Fibroblast of skin of scalp (primary cell): ENCODE measurements at regions not wholly inside any gene's neighbourhood (a gene's known extent, or its start where the extent isn't known, plus 50 kb on each side); places are given as distances from the start of the nearest gene placed in this dataset.

Experiments
- DNase-seq: peaks from one replicate; pipeline ENCODE4 v3.0.0-alpha.2; 2013

DNA sequence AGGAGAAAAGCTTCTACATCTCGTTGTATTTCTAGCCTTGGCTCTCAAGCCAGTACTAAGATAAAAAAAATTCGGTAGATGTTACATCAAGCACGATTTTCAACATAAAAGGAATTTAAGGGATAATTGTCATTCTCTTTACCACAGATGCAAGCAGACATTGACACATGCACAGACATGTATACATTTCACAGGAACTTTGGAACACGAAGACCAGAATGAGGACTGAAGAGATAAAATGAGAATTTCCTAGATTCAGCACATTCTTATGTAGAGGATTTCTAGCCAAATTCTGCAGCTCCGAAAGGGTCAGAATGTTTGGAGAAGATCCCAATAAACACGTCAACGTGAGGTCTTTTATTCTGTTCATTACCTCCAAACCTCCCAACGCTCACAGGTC lies 284.5 kb upstream of the ARGLU1 start:
- no peak for DNase-seq

- DNase-seq, result peak; percentile 49
Measured at GRCh38 chr13:106850973-106851650, 283.2 kb upstream of the ARGLU1 start.

DNA sequence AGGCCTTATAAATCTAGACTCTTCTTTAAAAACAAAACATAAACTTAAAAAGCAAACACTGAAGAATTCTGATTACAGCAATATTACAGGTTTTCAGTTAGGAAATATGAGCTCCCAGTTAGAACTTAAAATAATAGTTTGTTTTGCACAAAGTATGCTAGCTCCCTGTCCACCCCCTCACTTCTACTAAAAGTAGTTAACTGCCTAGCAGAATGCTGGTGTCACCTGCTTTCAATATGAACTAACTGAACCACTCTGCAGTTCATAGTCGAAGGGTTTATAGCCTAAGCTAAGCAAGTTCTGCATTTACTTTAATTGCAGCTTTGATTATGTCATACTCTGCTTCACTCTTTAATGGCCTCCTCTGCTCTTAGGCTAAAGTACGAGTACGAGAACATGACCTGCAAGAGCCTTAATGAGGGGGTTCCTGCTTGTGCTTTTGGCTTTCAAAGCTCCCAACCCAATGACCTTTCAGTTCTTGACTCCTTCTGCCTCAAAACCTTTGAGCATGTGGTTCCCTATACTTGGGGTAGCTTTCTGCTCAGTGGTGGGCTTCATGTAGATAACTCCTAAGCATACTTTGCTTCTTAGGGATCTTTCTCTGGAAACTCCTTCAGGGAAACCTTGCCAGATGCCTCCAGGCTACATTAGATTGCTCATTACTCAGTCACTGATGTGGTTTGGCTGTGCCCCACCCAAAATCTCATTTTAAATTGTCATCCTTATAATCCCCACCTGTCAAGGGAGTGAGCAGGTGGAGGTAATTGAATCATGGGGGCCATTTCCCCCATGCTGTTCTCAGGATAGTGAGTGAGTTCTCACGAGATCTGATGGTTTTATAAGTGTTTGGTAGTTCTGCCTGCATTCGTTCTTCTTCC lies 278.9 kb upstream of the ARGLU1 start:
- no peak for DNase-seq

GRCh38 chr13:106836186-106836802 lies 268.4 kb upstream of the ARGLU1 start:
- no peak for DNase-seq

DNA sequence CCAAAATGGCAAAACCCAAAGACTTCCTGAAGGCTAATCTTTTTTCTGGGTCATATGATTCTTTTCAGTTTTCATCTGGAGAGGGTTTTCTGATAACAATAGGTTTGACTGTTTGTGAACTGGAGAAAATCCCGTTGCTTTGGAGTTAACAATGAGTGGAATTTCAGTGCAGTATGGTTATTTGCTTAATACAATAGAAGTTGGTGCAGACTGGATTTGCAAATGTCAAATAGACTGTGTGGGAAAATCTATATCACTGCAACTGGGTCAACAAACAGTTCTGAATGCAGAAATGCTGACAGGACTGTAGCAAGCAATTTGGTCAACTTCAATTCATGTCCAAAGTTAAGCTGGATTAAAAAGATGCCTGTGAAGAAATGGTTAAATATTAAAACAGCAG lies 267.5 kb upstream of the ARGLU1 start:
- DNase-seq, result no peak

DNA sequence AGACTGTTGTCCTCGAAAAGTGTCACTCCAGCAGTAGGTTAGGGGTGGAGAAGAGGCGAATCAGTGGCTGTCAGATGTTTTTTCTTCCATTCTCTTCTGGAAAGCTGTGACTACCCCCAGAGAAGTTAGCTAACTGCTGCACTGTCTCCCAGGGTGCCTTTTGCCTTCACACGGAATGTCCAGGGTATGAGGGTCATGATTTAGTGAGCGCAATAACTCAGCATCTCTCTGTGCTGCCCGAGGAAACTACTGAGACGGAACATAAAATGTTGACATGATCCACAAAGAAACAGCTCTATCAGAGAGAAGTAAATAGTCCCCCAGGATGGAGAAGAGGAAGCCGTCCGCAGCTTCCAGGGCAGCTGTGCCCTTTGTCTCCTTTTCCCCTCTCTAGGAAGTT lies 254.0 kb upstream of the ARGLU1 start:
- DNase-seq, result no peak

GRCh38 chr13:106819413-106820180 lies 251.7 kb upstream of the ARGLU1 start:
- DNase-seq, result no peak

- DNase-seq, result no peak
Measured at GRCh38 chr13:106818971-106819370, 251.0 kb upstream of the ARGLU1 start.

DNA sequence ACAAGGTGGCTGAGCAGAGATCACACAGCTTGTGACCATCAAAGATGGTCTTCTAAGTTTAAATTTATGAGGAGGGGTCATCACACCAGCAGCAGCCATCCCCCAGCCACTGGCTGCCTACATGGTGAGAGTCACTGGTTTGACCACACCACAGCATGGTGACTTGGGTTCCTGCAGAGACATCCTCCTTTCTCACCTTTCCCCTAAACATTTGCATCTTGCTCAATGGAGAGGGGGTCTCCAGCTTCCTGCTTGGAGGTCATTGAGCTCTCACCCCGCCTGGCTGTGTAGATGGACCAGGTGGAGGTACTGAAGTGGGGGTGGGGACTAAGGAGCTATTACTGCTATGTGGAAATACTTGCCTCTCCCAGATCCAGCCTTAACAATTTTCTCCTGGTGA lies 247.6 kb upstream of the ARGLU1 start:
- no peak for DNase-seq

GRCh38 chr13:106814463-106814862 lies 246.5 kb upstream of the ARGLU1 start:
- DNase-seq, result no peak

DNA sequence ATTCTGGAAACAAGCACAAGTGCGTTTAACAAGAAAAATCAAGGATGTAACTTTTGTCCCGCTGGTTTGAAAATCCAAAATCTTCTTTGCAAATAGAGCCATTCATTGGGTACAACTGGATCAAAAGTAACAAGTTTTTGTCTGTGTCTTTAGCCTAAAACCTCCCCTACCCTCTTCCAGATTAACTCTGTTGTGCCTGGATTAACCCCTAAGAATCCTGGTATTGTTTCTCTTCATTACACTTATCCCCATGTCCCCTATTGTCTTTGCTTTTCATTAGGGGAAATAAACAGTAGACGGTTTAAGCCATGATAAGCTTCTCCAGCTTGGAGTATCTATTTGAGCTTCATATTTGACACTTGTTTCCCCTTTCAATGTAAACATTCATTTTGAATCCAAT lies 242.1 kb upstream of the ARGLU1 start:
- no peak for DNase-seq

DNA sequence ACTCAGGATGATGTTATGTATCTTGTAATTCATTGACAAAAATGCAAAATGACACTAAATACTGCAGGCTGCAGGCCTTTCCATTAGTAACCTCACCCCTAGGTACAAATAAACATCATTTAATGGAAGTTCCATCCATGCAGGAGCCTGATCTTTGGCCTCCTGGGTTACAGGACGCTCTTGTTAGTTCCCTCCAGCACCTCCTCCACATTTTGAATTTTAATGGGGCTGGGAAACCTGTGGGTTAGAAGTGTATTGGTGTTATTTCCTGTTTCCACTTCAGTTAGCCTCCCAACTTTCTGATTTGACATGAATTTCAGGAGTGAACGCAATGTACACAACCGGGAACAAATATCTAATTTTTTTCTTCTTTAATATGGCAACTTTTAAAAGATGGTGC lies 237.1 kb upstream of the ARGLU1 start:
- no peak for DNase-seq

DNA sequence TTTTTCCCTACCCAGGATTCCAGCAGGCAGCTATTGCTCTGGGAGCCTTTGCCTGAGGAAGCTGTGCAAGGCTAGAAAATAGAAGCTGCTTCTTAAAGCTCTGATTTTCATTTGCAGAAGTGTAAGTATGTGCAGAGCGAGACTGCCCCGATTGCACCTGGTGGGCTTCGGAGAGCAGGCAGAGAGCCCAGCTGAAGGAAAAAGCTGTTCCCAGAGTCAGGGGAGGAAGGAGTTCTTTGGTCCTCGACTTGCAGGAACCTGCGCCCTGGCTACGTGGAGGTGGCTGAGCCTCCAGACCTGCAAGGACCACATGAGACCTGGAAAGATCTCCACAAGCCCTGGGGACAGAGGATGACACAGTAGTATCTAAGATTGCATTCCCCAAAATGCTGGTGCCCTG lies 235.0 kb upstream of the ARGLU1 start:
- no peak for DNase-seq

- DNase-seq, result no peak
Measured at GRCh38 chr13:106799781-106800335, 231.9 kb upstream of the ARGLU1 start.

- no peak for DNase-seq
Measured at GRCh38 chr13:106797081-106797640, 229.2 kb upstream of the ARGLU1 start.

DNA sequence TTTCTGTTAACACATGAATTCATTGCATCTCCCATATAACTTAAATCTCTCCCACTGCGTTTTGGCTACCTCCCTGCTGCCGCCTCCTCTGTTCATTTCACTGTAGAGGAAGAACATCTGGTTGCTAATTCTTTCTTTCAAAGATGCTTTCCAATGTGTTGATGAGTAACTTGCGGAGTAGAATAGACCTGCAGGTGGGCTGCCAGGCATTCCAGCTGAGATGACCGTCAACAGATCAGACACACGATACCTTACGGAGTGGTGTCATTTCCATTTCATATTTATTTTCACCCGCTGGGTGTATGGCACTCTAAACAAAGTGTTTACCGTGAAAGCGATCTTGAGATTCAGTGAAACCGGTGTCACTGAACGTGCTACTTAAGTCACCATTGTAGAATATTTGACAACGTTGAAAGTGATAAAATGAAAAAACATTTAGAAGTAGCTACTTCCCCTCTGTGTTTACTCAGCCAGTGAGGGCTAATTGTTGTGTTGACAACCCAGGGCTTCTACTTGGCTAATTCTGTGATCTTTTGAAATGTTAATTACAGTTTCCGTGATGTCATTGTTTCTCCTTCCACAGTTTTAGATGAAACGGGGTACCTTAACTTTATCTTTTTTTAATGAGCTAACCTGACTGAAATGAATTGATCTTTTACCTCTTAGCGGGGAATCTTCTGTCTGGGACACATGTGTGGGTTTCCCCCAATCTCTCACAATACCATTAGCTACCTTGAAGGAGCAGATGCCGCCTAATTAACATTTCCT lies 228.5 kb upstream of the ARGLU1 start:
- DNase-seq, result no peak

GRCh38 chr13:106795847-106796246 lies 227.9 kb upstream of the ARGLU1 start:
- DNase-seq, result peak; percentile 2

- no peak for DNase-seq
Measured at GRCh38 chr13:106794117-106794516, 226.2 kb upstream of the ARGLU1 start.

- no peak for DNase-seq
Measured at GRCh38 chr13:106789911-106790310, 222.0 kb upstream of the ARGLU1 start.

GRCh38 chr13:106786006-106786563 lies 218.1 kb upstream of the ARGLU1 start:
- no peak for DNase-seq

- no peak for DNase-seq
Measured at GRCh38 chr13:106774621-106775020, 206.7 kb upstream of the ARGLU1 start.
